Cardiac fibroblast (primary cell): ENCODE measurements at regions not wholly inside any gene's neighbourhood (a gene's known extent, or its start where the extent isn't known, plus 50 kb on each side); places are given as distances from the start of the nearest gene placed in this dataset.
"Not testable (repeated sequence)": the region's sequence is repeated elsewhere in the genome, so short reads cannot be mapped to it uniquely, and the experiment has no call there.

ENCODE experiments used
- DNase-seq, 2 donors: peaks; one replicate each; pipeline versions ENCODE4 v3.0.0 to v3.0.0-alpha.2; 2010; ENCODE audit warnings: low read depth in 2 of 2
- H3K4me3 ChIP-seq, 2 donors: replicated peaks in 1 of 2; 1 replicate in 1 of 2; 2 replicates in 1 of 2; pipeline ENCODE4 v1.5.1; 2011; ENCODE audit warnings: low read depth in 2 of 2, low read length in 2 of 2, mild to moderate bottlenecking in 2 of 2, moderate library complexity in 1 of 2
- CTCF ChIP-seq: IDR thresholded peaks from one replicate; pipeline ENCODE4 v1.5.1; 2011; ENCODE audit warnings: low read depth, mild to moderate bottlenecking, low read length, inconsistent platforms

DNA sequence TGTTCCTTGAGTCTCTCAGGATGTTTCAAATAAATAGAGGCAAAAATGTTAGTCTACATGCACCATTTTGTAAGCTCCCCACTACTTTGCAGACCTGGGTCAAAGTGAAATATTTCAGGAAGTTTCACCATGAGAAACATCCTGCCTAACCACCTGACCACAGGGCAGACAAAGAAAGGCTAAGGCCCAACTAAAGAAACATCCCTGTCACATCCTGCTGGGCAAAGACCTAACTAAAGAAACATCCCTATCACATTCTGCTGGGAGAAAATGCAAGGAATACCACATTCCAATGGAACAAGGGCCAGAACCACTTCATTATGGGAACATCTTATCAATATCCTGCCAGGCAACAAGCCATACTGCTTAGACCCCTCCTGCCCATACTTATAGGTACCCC is 1303.4 kb downstream of the TECRL start:
- no peak for DNase-seq
- TF ChIP-seq CTCF = no peak
- no peak overlapping the region for H3K4me3 ChIP-seq

DNA sequence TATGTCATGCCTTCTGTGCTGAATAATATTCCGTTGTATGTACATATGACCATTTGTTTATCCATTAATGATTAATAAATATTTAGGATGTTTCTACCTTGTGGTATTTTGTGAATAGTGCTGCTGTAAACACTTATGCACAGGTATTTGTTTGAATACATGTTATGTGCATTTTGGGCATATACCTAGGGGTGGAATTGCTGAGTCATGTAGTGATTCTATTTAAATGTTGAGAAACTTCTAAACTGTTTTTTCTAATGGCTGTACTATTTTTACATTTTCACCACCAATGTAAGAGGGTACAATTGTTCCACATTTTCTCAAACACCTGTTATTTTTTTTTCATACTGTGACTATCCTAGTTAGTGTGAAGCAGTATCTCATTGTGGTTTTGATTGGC is 1318.6 kb downstream of the TECRL start:
- H3K4me3 ChIP-seq = no peak overlapping the region
- TF ChIP-seq CTCF = no peak
- no peak for DNase-seq

GRCh38 chr4:63085091-63085490 is 1324.2 kb downstream of the TECRL start:
- DNase-seq = peak in 1 of 2 donors; percentile 0
- TF ChIP-seq CTCF = no peak
- no peak overlapping the region for H3K4me3 ChIP-seq

DNA sequence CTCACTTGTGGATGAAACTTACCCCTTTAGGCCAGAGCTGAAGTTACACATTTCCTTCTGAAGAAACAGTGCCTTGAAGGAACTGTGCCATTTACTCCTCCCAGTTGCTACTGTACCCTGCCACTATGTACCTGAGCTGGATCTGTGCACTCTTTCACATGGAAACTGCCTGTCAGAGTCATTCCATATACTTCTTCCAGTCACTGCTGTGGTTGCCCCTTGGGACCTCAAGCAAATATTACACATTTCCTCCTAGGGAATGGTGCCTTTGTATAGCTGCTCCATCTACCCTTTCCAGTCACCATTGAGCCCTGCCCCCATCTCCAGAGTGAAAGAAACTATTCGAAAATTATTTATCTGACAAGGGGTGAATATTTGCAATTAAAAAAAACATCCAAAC is 1328.3 kb downstream of the TECRL start:
- DNase-seq = no peak
- H3K4me3 ChIP-seq = no peak overlapping the region
- no peak for TF ChIP-seq CTCF

- H3K4me3 ChIP-seq = no peak overlapping the region
- no peak for TF ChIP-seq CTCF
These were observed 1345.5 kb downstream of the TECRL start for GRCh38 chr4:63063760-63064159.

DNA sequence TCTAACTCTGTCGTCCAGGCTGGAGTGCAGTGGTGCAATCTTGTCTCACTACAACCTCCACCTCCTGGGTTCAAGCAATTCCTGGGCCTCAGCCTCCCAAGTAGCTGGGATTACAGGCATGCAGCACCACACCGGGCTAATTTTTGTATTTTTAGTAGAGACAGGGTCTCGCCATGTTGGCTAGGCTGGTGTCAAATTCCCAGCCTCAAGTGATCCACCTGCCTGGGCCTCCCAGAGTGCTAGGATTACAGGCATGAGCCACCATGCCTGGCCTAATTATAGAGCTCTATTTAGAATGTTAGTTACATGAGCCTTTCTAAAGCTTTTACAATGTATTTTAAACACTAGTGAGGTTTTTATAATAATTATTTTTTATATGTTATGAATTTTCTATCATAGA is 1346.4 kb downstream of the TECRL start:
- DNase-seq, H3K4me3 ChIP-seq: not testable (repeated sequence)

More at GRCh38 chr4:63063760-63064159, 1345.5 kb downstream of the TECRL start:
- DNase-seq = peak in 1 of 2 donors; percentile 3

GRCh38 chr4:63049726-63050125 is 1359.5 kb downstream of the TECRL start:
- no peak for DNase-seq
- no peak for TF ChIP-seq CTCF
- H3K4me3 ChIP-seq = no peak overlapping the region

DNA sequence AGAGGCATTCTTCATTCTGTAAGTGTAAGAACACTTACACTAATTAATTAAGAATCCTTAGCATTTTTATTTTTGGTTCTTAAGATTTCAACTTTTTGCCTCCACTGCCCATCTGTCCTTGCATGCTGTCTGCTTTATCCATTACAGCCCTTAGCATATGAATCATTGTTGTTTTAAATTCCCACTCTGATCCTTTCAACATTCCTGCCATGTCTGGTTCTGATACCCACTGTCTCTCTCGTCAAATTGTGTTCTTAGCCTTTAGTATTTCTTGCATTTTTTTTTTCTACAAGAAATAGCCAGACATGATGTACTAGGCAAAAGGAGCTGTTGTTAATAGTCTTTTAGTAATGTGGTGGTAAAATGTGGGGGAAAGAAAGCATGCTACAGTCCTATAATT is 1360.0 kb downstream of the TECRL start:
- DNase-seq = no peak
- no peak overlapping the region for H3K4me3 ChIP-seq
- TF ChIP-seq CTCF = no peak
